NCI-H2171 (cell line): ENCODE measurements at regions not wholly inside any gene's neighbourhood (a gene's known extent, or its start where the extent isn't known, plus 50 kb on each side); places are given as distances from the start of the nearest gene placed in this dataset.
"Not testable (repeated sequence)": the region's sequence is repeated elsewhere in the genome, so short reads cannot be mapped to it uniquely, and the experiment has no call there.

Source experiments
- DNase-seq: peaks from one replicate; lab custom pipeline; 2025; lab: John Stamatoyannopoulos, UW

DNA sequence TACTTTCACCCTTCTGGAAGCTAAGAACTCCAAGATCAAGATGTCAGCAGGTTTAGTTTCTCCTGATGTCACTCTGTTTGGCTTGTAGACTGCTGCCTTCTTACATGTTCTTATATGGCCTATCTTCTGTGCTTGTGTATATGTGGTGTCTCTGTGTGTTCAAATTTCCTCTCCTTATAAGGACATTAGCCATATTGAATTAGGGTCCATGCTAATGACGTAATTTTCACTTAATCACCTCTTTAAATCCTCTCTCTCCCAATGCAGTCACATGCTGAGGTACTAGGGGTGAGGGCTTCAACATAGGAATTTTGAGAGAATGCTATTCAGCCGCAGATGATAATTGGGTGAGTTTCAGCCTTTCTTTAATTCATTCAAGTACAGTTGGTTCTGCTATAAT, 458.3 kb upstream of the SYT4 start:
- no peak for DNase-seq

- DNase-seq = no peak
These were observed 467.9 kb upstream of the SYT4 start for GRCh38 chr18:43744960-43745745.

DNA sequence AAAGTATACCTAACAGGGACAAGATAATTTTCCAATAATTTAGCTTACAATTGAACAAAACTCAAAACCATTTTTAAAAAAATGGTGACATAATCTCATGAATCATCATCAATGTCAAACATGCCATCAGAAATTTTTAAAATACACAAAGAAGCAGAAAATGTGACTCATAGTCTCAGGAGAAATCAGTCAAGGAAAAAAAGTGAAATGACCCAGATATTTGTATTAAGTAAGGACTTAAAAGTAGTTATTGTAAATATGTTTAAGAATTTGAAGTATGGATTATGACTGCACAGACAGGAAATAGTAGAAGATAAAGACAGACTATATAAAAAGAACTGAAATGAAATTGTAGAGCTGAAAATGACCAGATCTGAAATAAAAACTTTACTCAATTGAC, 473.9 kb upstream of the SYT4 start:
- no peak for DNase-seq

DNA sequence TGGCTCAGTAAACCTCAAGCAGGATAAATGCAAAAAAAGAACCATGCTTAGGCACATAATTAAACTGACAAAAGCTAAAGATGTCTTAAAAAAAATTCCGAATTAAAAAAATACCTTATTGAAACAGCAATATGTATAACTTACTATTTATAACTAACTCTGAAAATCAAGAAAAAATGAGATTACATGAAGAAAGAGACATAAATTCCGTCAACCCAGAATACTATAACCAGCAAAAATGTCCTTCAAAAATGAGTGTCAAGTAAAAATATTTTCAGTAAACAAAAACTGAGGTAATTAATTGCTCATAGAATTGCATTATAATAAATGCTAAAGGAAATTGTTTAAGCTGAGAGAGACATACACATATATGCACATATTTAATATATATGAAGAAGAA, 474.5 kb upstream of the SYT4 start:
- DNase-seq = no peak

DNA sequence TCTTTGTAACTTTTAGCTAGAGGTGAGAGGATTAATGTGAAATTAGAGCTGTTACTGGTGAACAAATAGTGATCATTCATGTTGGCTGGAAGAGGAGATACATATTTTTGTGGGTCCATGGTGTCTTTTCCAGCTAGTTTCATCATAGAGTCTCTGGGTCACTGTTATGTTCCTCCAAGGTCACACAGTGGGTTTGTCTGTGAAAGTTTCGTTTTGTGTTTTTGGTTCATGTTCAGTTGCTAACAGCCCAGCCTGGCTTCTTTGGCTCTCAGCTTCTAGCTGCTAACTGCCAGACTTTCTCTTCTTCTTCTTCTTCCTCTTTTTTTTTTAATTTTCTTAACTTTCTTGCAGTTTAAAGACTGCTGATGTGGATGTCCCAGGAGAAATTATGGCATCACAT, 480.0 kb upstream of the SYT4 start:
- no peak for DNase-seq

- no peak for DNase-seq
These were observed 481.4 kb upstream of the SYT4 start for GRCh38 chr18:43758734-43759133.

GRCh38 chr18:43760010-43760409, 482.7 kb upstream of the SYT4 start:
- no peak for DNase-seq

DNA sequence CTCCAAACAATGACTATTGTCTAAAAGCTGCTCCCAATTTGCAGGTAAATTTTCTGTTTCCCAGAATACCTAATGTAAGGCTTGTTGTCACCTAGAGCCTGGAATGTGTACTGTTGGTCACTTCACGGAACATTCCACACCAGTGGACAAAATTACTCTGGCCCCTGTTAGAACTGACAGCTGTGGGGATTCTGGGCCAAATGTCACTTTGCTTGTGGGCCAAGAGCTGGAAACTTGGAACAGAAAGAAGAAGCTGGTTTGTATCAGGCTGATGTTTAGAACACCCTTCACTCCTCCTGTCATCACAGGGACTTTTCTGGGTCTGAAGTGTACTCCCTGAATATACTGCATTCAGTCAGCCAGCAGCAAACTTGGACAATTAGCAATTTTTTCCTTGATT, 495.6 kb upstream of the SYT4 start:
- no peak for DNase-seq

DNA sequence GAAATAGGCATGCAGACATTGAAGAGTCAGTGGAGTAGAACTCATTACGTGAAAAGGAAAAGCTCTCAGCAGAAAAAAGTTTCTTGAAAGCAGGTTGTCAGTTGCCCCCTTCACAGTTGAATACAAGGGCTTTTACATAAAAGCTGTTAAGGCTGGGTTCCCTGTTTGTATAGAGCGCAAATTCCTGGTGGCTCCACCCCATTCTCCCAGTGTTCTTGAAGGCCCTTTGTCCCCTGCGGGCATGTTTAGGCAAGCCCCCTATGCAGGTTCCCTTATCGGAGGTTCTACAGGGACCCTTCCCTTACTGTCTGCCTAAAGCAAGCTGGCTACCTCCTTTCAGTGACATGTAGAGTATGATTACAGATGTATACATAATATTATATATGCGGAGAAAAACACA, 497.2 kb upstream of the SYT4 start:
- DNase-seq = no peak

- no peak for DNase-seq
These were observed 498.3 kb upstream of the SYT4 start for GRCh38 chr18:43775591-43775990.

GRCh38 chr18:43776997-43777396, 499.7 kb upstream of the SYT4 start:
- DNase-seq = no peak

DNA sequence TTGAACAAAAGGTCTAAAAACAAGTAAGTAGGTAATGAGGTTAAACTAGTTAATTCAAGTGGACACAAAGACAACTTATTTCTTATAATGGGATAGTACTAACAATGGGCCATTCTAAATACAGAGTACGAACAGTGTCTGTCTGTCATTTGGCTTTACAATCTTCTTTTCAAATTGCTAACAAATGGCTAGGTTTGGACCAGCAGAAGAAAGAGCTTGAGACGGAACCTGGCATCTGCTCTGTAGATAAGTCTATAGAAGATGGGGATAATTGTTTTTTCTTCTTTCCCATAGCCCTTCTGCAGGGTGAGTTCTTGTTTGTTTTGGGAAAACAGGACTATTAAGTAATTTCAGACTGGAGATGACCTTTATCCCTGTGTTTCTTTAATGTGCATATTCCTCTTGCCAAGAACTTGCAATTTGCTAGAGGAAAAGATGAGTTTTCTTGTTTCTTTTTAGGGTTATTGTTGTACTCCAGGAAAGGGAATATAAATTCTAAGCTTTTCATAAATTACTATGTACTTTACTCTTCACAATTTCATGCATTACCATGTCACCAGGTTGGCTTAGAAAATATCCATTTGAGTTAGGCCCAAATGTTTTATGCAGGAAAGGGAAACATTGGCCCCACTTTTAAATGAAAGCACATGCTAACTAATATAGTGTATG, 500.5 kb upstream of the SYT4 start:
- DNase-seq = no peak

DNA sequence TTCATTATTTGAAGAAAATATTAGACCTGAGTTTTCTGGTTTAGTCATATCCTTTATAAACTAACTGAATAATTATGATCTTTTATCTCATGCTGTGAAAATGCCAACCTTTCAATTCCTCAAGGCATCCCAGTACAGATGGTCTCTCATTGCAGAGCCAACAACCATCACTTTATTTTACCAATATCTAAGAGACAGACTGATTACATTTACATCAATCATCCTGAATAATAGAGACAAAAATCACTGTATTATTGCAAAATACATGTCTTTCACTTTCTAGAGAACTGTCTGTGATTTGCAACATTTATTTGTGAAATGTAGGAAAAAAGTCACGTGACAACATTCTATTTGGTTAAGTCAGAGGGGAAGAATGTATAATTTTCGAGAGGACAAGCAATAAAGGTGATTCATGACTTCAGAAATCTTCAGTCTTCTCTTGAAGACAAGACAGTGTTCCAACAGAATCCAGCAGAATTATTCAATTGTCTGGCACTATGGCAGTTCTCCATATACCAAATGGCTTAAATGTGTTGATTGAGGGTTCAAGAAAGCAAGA, 503.6 kb upstream of the SYT4 start:
- no peak for DNase-seq

GRCh38 chr18:43785158-43785557, 507.9 kb upstream of the SYT4 start:
- DNase-seq = no peak

DNA sequence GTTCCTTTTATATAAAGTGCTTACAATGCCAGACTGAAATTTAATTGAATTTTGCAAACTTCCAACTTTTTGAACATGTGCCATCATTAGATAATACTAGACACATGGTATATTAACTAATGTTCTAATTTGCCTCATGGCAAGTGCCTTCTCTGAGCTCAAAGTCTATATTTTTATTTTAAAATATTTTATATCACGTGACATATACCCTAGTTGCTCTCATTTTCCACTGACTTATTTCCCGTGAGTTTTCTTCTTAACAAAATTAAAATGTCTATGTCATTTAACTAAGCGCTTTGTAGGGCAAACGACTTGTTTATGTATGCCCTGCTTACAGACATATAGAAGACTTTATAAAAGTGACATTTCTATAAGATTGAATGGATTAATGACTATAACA, 509.6 kb upstream of the SYT4 start:
- DNase-seq = no peak

DNA sequence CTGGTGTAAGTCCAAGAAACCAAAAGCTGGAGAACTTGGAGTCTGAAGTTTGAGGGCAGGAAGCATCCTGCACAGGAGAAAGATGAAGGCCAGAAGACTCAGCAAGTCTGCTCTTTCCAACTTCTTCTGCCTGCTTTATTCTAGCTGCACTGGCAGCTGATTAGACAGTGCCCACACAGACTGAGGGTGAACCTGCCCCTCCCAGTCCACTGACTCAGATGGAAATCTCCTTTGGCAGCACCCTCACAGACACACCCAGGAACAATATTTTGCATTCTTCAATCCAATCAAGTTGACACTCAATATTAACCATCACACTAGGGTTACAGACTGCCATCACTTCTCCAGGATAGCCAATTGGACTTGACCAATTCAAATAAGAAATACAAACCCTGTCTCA, 510.4 kb upstream of the SYT4 start:
- DNase-seq = not testable (repeated sequence)

GRCh38 chr18:43789234-43790000, 512.1 kb upstream of the SYT4 start:
- no peak for DNase-seq

DNA sequence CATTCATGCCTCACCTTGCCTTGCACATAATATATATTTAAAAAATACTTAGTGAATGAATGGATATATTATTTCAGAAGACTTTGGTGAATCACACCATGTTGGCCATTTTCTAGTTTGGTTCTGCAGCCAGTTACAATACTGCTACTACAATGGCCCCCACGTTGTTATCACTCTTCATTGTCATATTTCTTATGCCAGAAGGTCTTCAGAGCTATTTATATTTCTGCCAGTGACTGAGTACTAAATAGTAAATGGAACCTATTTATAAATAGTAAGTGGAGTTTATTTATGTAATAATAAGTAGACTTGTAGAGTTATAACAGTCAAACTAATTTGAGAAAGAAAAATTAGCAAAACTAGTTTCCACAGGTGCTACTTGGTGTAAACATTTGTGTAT, 516.6 kb upstream of the SYT4 start:
- DNase-seq = no peak

DNA sequence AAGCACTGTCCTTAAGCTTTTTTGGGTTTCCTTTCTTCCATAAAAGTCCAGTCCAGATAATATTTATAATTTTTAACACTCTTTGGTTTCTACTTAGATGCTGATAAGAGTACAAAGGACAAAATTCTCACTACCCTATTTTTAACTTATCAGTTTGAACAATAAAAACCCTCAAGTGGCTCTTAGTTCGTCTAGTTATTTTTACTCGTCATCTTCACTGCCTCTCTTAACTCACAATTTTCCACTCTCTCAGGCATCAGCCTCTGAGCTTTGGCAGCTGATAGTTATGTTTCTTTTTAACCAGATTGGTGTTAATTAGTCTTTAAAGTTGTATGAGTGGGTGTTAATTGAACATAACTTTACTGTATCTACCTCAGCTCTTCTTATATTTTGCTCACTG, 517.1 kb upstream of the SYT4 start:
- no peak for DNase-seq

GRCh38 chr18:43797347-43797746, 520.1 kb upstream of the SYT4 start:
- DNase-seq = no peak

DNA sequence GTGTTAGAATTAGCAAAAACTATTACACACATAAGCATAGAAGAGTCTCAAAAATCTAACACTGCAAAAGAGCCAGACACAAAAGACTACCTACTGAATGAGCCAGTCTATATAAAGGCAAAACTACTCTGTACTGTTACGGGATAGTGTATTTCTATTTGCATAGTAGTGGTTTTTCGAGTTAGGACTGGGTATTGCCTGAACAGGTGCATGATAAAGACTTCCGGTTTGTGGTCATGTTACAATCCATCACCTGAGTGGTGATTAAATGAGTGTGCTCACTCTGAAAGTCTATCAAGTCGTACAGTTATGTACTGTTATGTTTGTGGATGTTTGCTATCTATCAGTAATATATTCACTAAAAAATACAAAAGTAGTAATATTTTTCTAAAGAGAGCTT, 523.3 kb upstream of the SYT4 start:
- no peak for DNase-seq

GRCh38 chr18:43805646-43806194, 528.4 kb upstream of the SYT4 start:
- no peak for DNase-seq

DNA sequence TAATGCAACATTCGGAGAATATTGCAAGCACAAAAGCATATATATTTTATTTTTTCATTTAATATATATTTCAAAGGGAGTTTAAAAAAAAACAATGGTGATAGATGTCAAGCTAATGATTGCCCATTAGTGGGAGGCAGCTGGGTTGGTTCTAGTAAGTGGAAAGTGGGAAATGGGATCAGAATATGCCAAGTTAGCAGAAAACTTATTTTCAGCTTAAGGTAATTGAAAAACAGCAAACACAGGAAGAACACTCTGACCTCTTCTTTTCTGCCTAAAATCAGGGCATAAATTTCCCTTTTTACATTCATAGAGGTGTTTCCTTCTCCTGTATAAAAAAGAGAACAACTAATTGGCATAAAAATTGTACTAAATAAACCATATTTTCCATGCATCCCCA, 535.3 kb upstream of the SYT4 start:
- no peak for DNase-seq
